Naive thymus-derived CD4-positive, alpha-beta T cell (primary cell): ENCODE measurements at regions not wholly inside any gene's neighbourhood (a gene's known extent, or its start where the extent isn't known, plus 50 kb on each side); places are given as distances from the start of the nearest gene placed in this dataset.

ENCODE experiments used
- ATAC-seq: fragments of 150-1000 bp; cut with Tn5 transposase; 2 replicates; pipeline ENCODE4 v1.10.0; 2021; ENCODE audit warnings: mild to moderate bottlenecking, moderate library complexity
- CTCF ChIA-PET: fragments of 350-600 bp; sonication (Branson Sonifier 250); formaldehyde crosslinking; loops from one replicate; lab custom pipeline; 2021; ENCODE audit warnings: antibody characterized with exemption; lab: Charles Lee
- POLR2A ChIA-PET: fragments of 350-600 bp; sonication (Branson Sonifier 250); formaldehyde crosslinking; loops from one replicate; lab custom pipeline; 2021; ENCODE audit warnings: antibody characterized with exemption, inconsistent platforms; lab: Charles Lee
- DNase-seq, 9 donors: peaks; one replicate each; pipeline versions ENCODE4 v3.0.0 to v3.0.0-alpha.2; 2020 to 2022; ENCODE audit warnings: mixed read lengths in 1 of 9
- H3K27ac ChIP-seq: one replicate; pipeline ENCODE4 v1.7.0; 2013; ENCODE audit warnings: mild to moderate bottlenecking, low read depth, low read length, moderate library complexity
- H3K27me3 ChIP-seq, 2 donors: one replicate each; pipeline ENCODE4 v1.7.0; 2013; ENCODE audit warnings: low read length in 2 of 2, mild to moderate bottlenecking in 2 of 2, moderate library complexity in 2 of 2; ENCODE audit not compliant: control insufficient read depth in 2 of 2, insufficient read depth in 2 of 2
- H3K36me3 ChIP-seq, 3 experiments: 1 replicate in 2 of 3; 2 replicates in 1 of 3; pipeline ENCODE4 v1.7.0; 2013; ENCODE audit warnings: low read length in 3 of 3, mild to moderate bottlenecking in 3 of 3, moderate library complexity in 1 of 3; ENCODE audit not compliant: insufficient read depth in 3 of 3, control insufficient read depth in 2 of 3
- H3K4me1 ChIP-seq, 2 donors: one replicate each; pipeline ENCODE4 v1.7.0; 2013; ENCODE audit warnings: low read length in 2 of 2, mild to moderate bottlenecking in 2 of 2, moderate library complexity in 1 of 2; ENCODE audit not compliant: control insufficient read depth in 2 of 2, insufficient read depth in 2 of 2
- H3K4me3 ChIP-seq: 2 replicates; pipeline ENCODE4 v1.7.0; 2013; ENCODE audit warnings: mild to moderate bottlenecking, low read length
- H3K9me3 ChIP-seq, 3 experiments: 1 replicate in 2 of 3; 2 replicates in 1 of 3; pipeline ENCODE4 v1.7.0; 2013; ENCODE audit warnings: low read length in 3 of 3; ENCODE audit not compliant: control insufficient read depth in 2 of 3
- H3K27ac Mint-ChIP-seq, 9 donors: one replicate each; pipeline ENCODE4 v1.8.0; 2020 to 2022; ENCODE audit warnings: mixed read lengths in 9 of 9, mild to moderate bottlenecking in 8 of 9, moderate library complexity in 5 of 9, inconsistent platforms in 2 of 9
- H3K27me3 Mint-ChIP-seq, 5 donors: one replicate each; pipeline ENCODE4 v1.8.0; 2021 to 2022; ENCODE audit warnings: mixed read lengths in 5 of 5, mild to moderate bottlenecking in 1 of 5
- H3K36me3 Mint-ChIP-seq, 5 donors: one replicate each; pipeline ENCODE4 v1.8.0; 2020 to 2022; ENCODE audit warnings: mixed read lengths in 5 of 5, mild to moderate bottlenecking in 3 of 5, inconsistent platforms in 1 of 5
- H3K4me1 Mint-ChIP-seq, 7 donors: one replicate each; pipeline ENCODE4 v1.8.0; 2020 to 2022; ENCODE audit warnings: mixed read lengths in 7 of 7, mild to moderate bottlenecking in 3 of 7, inconsistent platforms in 1 of 7
- H3K4me3 Mint-ChIP-seq, 10 donors: one replicate each; pipeline ENCODE4 v1.8.0; 2020 to 2022; ENCODE audit warnings: mild to moderate bottlenecking in 10 of 10, mixed read lengths in 10 of 10, moderate library complexity in 6 of 10, inconsistent platforms in 2 of 10
- H3K9me3 Mint-ChIP-seq, 11 donors: one replicate each; pipeline ENCODE4 v1.8.0; 2020 to 2022; ENCODE audit warnings: mixed read lengths in 11 of 11, mild to moderate bottlenecking in 4 of 11, inconsistent platforms in 1 of 11, moderate library complexity in 1 of 11
- intact Hi-C, 2 donors: fragments of 100-400 bp; cut with micrococcal nuclease; formaldehyde crosslinking; loops; one replicate each; pipeline ENCODE4 v1.15.1; 2023

DNA sequence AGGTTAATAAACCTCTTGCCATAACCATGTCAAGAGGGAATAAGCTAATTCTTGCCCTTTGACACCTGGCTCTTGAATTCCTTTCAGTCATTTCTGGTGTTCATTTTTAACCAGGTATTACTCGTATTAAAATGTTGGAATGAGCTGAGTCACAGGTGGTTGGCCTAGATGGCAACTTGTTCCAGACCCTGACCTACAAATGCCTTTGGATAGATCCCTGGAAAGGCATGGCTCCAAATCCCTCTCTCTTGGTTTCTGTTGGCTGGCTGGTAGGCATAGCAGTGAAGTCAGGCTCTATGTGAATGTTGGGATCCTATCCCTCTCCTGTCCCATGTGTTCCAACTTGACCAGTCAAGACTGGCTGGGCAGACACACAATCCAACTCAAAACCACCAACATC lies 277.1 kb upstream of the PROK2 start:
- Histone ChIP-seq H3K27ac (no peak overlapping the region), H3K27me3 (no peaks in the 10 kb centered on the region), H3K4me3 (no peak overlapping the region), H3K4me1 (no peaks in the 10 kb centered on the region), H3K9me3 (no peaks in the 10 kb centered on the region), H3K36me3 (no peaks in the 10 kb centered on the region)
- intact Hi-C loops, result no loop called here
- Mint-ChIP-seq H3K36me3 (peaks cover 5 to 17% (median 6%) of the 10 kb centered on the region in 5 donors), H3K27me3 (peaks cover 0 to 4% (median 0%) of the 10 kb centered on the region in 5 donors), H3K4me1 (peaks cover 0 to 6% (median 0%) of the 10 kb centered on the region in 7 donors), H3K27ac (no peak overlapping the region), H3K9me3 (peaks cover 7 to 30% (median 15%) of the 10 kb centered on the region in 11 donors), H3K4me3 (no peak overlapping the region)
- ChIA-PET CTCF (no interaction called here), POLR2A (no interaction called here)
- DNase-seq, result no peak
- no peak for ATAC-seq

DNA sequence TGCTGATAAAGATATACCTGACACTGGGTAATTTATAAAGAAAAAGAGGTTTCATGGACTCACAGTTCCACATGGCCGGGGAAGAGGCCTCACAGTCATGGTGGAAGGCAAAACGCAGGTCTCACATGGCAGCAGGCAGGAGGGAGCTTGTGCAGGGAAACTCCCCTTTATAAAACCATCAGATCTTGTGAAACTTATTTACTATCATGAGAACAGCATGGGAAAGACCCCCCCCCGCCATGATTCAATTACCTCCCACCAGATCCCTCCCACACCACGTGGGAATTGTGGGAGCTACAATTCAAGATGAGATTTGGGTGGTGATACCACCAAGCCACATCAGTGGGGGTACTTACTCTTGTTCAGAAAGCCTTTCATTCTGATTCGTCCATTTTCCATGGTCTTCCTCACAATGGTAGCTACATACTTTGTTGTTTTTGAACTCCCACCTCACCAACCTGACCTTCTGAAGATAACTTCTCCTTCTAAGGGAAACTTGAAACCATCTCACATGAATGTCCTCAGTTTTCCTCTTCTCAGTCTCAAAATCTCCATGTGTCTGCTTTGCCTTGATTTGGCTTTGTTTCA lies 275.6 kb upstream of the PROK2 start:
- H3K27me3 Mint-ChIP-seq, result no peaks in the 10 kb centered on the region
- peaks cover 0 to 5% (median 0%) of the 10 kb centered on the region in 7 donors for H3K4me1 Mint-ChIP-seq
- Histone ChIP-seq H3K36me3 (no peaks in the 10 kb centered on the region), H3K4me1 (no peaks in the 10 kb centered on the region), H3K9me3 (no peaks in the 10 kb centered on the region), H3K27ac (no peak overlapping the region), H3K4me3 (no peak overlapping the region), H3K27me3 (no peaks in the 10 kb centered on the region)
- ChIA-PET POLR2A (no interaction called here), CTCF (no interaction called here)
- ATAC-seq (no peak), DNase-seq (peak in 1 of 9 donors; percentile 43)
- H3K36me3 Mint-ChIP-seq, result peaks cover 5 to 20% (median 6%) of the 10 kb centered on the region in 5 donors
- H3K27ac Mint-ChIP-seq, result no peak overlapping the region
- intact Hi-C loops, result no loop called here
- peaks cover 7 to 30% (median 15%) of the 10 kb centered on the region in 11 donors for H3K9me3 Mint-ChIP-seq
- no peak overlapping the region for H3K4me3 Mint-ChIP-seq

DNA sequence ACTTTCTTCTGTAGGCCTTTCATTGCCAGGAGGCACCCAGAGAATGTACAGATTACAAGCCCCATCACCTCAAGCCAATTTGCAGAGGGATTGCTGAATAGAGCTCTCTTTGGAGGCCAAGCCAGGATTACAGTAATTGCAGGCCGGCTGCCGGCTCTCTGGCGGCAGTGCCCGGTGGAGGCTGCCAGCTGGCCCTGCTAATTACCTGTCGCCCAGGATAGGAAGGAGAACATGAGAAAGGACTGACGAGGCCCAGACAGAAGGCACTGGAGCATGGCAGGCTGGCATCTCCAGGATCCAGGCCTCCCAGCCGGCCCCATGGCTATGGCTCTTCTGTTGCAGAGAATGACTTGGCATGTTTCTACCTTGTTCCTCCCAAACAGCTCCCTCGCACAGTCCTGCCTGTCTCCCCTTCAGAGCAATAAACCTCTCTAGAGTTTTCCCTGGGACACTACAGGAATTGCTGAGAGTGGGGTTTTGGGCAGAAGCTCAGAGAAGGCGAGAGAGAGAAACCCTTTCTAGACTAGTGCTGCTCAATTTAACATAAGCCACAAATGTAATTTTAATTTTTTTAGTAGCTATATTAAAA lies 273.6 kb upstream of the PROK2 start:
- ATAC-seq (no peak), DNase-seq (no peak)
- H3K4me1 Mint-ChIP-seq, result peaks cover 0 to 5% (median 0%) of the 10 kb centered on the region in 7 donors
- peaks cover 0 to 13% (median 0%) of the 10 kb centered on the region in 5 donors for H3K36me3 Mint-ChIP-seq
- Histone ChIP-seq H3K4me3 (no peak overlapping the region), H3K4me1 (no peaks in the 10 kb centered on the region), H3K27ac (no peak overlapping the region), H3K27me3 (no peaks in the 10 kb centered on the region), H3K9me3 (no peaks in the 10 kb centered on the region), H3K36me3 (no peaks in the 10 kb centered on the region)
- POLR2A ChIA-PET, result no interaction called here
- CTCF ChIA-PET, result interaction anchor here (0.6 kb wide), 1 partner anchor 1064 kb away, joined by 3 read pairs; no protein-coding TSS in a partner anchor
- no peaks in the 10 kb centered on the region for H3K27me3 Mint-ChIP-seq
- intact Hi-C loops, result no loop called here
- no peak overlapping the region for H3K27ac Mint-ChIP-seq
- peaks cover 0 to 19% (median 7%) of the 10 kb centered on the region in 11 donors for H3K9me3 Mint-ChIP-seq
- no peak overlapping the region for H3K4me3 Mint-ChIP-seq

- Histone ChIP-seq H3K9me3 (no peaks in the 10 kb centered on the region), H3K27me3 (no peaks in the 10 kb centered on the region), H3K27ac (no peak overlapping the region), H3K4me3 (no peak overlapping the region), H3K4me1 (no peaks in the 10 kb centered on the region), H3K36me3 (no peaks in the 10 kb centered on the region)
- intact Hi-C loops, result no loop called here
- POLR2A ChIA-PET, result no interaction called here
- ATAC-seq, result no peak
- Mint-ChIP-seq H3K4me3 (no peak overlapping the region), H3K27ac (no peak overlapping the region), H3K9me3 (peaks cover 0 to 3% (median 0%) of the 10 kb centered on the region in 11 donors), H3K27me3 (no peaks in the 10 kb centered on the region), H3K4me1 (peaks cover 0 to 5% (median 0%) of the 10 kb centered on the region in 7 donors), H3K36me3 (peaks cover 0 to 14% (median 0%) of the 10 kb centered on the region in 5 donors)
- CTCF ChIA-PET, result no interaction called here
- no peak for DNase-seq
Observed at GRCh38 chr3:72055436-72055835, 270.5 kb upstream of the PROK2 start.

DNA sequence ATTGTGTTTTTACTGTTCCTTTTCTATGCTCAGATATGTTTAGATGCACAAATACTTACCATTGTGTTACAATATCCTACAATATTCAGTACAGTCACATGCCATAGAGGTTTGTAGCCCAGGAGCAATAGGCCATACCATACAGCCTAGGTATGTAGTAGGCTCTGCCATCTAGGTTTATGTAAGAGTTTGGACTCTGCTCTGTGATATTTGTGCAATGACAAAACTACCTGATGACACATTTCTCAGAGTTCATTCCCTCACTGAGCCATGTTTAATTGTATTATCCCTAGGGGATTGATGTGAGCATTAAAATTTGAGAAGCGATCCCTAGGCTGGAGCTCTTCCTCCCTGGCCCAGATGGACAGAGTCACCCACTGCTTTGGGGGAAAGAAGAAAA lies 270.0 kb upstream of the PROK2 start:
- Histone ChIP-seq H3K9me3 (no peaks in the 10 kb centered on the region), H3K27me3 (no peaks in the 10 kb centered on the region), H3K27ac (no peak overlapping the region), H3K4me1 (no peaks in the 10 kb centered on the region), H3K4me3 (no peak overlapping the region), H3K36me3 (no peaks in the 10 kb centered on the region)
- Mint-ChIP-seq H3K27me3 (no peaks in the 10 kb centered on the region), H3K36me3 (peaks cover 0 to 10% (median 0%) of the 10 kb centered on the region in 5 donors), H3K27ac (no peak overlapping the region), H3K9me3 (peaks cover 0 to 3% (median 0%) of the 10 kb centered on the region in 11 donors), H3K4me1 (peaks cover 0 to 3% (median 0%) of the 10 kb centered on the region in 7 donors), H3K4me3 (no peak overlapping the region)
- no peak for ATAC-seq
- DNase-seq, result no peak
- ChIA-PET POLR2A (no interaction called here), CTCF (no interaction called here)
- intact Hi-C loops, result no loop called here

DNA sequence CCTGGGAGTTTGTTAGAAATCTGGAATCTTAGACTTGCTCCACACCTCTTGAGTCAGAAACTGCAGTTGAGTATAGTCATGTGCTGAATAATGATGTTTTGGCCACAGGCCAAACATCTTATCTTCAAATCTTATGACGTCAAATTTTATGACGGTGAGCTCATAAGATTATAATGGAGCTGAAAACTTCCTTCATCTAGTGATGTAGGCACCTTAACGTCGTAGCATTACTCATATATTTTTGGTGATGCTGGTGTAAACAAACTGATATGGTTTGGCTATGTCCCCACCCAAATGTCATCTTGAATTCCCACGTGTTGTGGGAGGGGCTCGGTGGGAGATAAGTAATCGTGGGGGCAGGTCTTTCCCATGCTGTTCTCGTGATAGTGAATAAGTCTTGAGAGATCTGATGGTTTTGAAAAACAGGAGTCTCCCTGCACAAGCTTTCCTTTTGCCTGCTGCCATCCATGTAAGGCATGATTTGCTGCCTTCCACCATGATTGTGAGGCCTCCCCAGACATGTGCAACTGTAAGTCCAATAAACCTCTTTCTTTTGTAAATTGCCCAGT lies 268.0 kb upstream of the PROK2 start:
- H3K4me1 ChIP-seq, result no peaks in the 10 kb centered on the region
- peak overlapping the region in 1 of 10 donors; percentile 44 for H3K4me3 Mint-ChIP-seq
- no peaks in the 10 kb centered on the region for H3K27me3 ChIP-seq
- peaks cover 0 to 4% (median 0%) of the 10 kb centered on the region in 7 donors for H3K4me1 Mint-ChIP-seq
- intact Hi-C loops, result no loop called here
- H3K36me3 Mint-ChIP-seq, result peaks cover 0 to 5% (median 0%) of the 10 kb centered on the region in 5 donors
- H3K9me3 Mint-ChIP-seq, result peaks cover 0 to 3% (median 0%) of the 10 kb centered on the region in 11 donors
- POLR2A ChIA-PET, result no interaction called here
- H3K27ac ChIP-seq, result no peak overlapping the region
- ATAC-seq, result no peak
- H3K4me3 ChIP-seq, result no peak overlapping the region
- no peaks in the 10 kb centered on the region for H3K27me3 Mint-ChIP-seq
- no peaks in the 10 kb centered on the region for H3K9me3 ChIP-seq
- DNase-seq, result no peak
- CTCF ChIA-PET, result no interaction called here
- no peak overlapping the region for H3K27ac Mint-ChIP-seq
- no peaks in the 10 kb centered on the region for H3K36me3 ChIP-seq
